Mesothelial cell of epicardium (in vitro differentiated cells): ENCODE measurements at regions not wholly inside any gene's neighbourhood (a gene's known extent, or its start where the extent isn't known, plus 50 kb on each side); places are given as distances from the start of the nearest gene placed in this dataset.

ENCODE experiments used
- DNase-seq, 2 experiments: peaks; one replicate each; pipeline ENCODE4 v3.0.0; 2021; ENCODE audit warnings: low spot score in 2 of 2; ENCODE audit not compliant: unreplicated experiment in 2 of 2
- H3K27ac Mint-ChIP-seq: 2 replicates; pipeline ENCODE4 v1.8.0; 2021; ENCODE audit warnings: mixed read lengths
- H3K27me3 Mint-ChIP-seq: 2 replicates; pipeline ENCODE4 v1.8.0; 2021; ENCODE audit warnings: low read depth, mixed read lengths
- H3K36me3 Mint-ChIP-seq: 2 replicates; pipeline ENCODE4 v1.8.0; 2021; ENCODE audit warnings: mixed read lengths
- H3K4me1 Mint-ChIP-seq: 2 replicates; pipeline ENCODE4 v1.8.0; 2021; ENCODE audit warnings: mixed read lengths
- H3K4me3 Mint-ChIP-seq: 2 replicates; pipeline ENCODE4 v1.8.0; 2021; ENCODE audit warnings: mild to moderate bottlenecking, moderate library complexity, mixed read lengths
- H3K9me3 Mint-ChIP-seq: 2 replicates; pipeline ENCODE4 v1.8.0; 2021; ENCODE audit warnings: mixed read lengths
- TF ChIP-seq, protein P1 (sequence below): fragments of 200-600 bp; sonication (generic); IDR thresholded peaks from one replicate; pipeline ENCODE4 v1.5.0; 2021; ENCODE audit warnings: antibody characterized with exemption; ENCODE audit not compliant: unreplicated experiment

DNA sequence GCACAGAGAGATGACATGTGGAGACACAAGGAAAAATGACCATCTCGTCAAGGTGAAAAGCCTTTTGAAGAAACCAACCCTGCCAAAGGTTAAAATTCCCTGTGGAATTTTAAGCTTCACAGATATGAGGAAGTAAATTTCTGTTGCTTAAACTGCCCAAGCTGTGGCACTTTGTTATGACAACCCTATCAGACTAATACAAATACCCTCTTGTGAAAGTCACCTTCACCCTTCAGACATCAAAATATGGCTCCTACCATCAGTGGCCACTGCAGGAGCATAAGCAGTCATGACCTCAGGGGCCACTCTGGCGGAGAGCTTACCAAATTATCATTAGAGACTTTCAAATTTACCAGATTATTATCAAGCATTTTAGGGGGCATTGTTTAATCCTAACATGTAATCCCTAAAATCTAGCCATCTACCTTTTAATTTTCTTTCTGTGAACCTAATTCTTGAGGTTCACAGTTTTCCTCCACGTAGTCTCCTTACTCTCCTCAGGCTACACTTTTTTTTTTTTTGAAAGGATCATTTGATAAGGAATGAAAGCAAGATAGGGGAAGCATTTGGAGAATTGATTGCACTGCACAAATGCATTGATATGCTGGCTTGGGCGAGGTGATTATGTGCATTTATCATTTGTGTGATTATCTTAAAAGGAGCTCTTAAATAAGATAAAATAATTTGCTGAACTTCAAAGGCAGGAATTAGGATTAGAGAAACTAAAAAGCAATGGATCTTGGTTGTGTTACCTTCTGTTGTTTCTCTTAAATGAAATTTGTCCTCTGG lies 90.3 kb downstream of the TMEM168 start:
- TF ChIP-seq, protein P1, sequence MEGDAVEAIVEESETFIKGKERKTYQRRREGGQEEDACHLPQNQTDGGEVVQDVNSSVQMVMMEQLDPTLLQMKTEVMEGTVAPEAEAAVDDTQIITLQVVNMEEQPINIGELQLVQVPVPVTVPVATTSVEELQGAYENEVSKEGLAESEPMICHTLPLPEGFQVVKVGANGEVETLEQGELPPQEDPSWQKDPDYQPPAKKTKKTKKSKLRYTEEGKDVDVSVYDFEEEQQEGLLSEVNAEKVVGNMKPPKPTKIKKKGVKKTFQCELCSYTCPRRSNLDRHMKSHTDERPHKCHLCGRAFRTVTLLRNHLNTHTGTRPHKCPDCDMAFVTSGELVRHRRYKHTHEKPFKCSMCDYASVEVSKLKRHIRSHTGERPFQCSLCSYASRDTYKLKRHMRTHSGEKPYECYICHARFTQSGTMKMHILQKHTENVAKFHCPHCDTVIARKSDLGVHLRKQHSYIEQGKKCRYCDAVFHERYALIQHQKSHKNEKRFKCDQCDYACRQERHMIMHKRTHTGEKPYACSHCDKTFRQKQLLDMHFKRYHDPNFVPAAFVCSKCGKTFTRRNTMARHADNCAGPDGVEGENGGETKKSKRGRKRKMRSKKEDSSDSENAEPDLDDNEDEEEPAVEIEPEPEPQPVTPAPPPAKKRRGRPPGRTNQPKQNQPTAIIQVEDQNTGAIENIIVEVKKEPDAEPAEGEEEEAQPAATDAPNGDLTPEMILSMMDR = no peak
- Mint-ChIP-seq H3K4me3 (no peak overlapping the region), H3K27me3 (no peaks in the 10 kb centered on the region), H3K27ac (no peak overlapping the region), H3K9me3 (peaks cover 30% of the 10 kb centered on the region), H3K36me3 (peaks cover 3% of the 10 kb centered on the region), H3K4me1 (peaks cover 7% of the 10 kb centered on the region)
- DNase-seq = no peak

DNA sequence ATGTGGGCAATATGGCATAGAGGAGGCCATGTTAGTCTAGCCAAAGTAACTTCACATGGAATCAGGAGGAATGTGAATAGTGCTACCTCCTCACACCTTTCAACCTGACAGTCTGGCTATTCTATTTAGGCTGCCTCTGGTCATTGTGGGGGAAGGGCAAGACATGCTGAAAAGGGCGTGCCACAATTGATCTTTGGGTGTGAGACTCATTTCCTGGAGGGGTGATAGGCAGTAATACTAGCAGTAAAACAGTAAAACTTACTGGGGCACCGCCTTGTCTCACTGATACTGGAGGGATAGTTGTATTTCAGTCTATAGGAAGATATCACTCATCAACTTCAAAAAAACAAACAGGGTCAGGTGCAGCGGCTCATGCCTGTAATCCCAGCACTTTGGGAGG lies 88.7 kb downstream of the TMEM168 start:
- Mint-ChIP-seq H3K4me1 (peaks cover 7% of the 10 kb centered on the region), H3K27ac (no peak overlapping the region), H3K27me3 (no peaks in the 10 kb centered on the region), H3K4me3 (no peak overlapping the region), H3K36me3 (peaks cover 2% of the 10 kb centered on the region), H3K9me3 (peaks cover 15% of the 10 kb centered on the region)
- no peak for DNase-seq
- TF ChIP-seq, protein P1 = no peak

DNA sequence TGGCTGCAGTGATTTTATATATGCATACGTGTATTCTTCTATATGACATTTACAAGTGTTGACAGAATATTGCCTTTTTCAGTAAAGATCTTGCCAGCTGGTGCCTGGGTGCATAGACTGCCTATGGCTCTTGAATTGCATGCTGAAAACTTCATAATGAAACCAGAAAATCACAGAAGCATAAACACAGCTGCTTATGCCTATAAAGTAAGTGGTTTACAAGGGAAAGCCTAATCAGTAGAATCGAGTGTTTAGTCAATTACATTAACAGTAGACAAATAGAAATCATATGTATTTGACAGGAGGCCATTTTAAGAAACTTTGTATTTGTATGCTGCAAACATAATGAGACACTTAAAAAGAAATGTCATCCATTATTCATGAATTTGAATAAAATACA lies 82.5 kb downstream of the TMEM168 start:
- Mint-ChIP-seq H3K36me3 (no peaks in the 10 kb centered on the region), H3K9me3 (peaks cover 9% of the 10 kb centered on the region), H3K4me3 (no peak overlapping the region), H3K27me3 (no peaks in the 10 kb centered on the region), H3K4me1 (peaks cover 11% of the 10 kb centered on the region), H3K27ac (no peak overlapping the region)
- TF ChIP-seq, protein P1 = no peak
- no peak for DNase-seq

DNA sequence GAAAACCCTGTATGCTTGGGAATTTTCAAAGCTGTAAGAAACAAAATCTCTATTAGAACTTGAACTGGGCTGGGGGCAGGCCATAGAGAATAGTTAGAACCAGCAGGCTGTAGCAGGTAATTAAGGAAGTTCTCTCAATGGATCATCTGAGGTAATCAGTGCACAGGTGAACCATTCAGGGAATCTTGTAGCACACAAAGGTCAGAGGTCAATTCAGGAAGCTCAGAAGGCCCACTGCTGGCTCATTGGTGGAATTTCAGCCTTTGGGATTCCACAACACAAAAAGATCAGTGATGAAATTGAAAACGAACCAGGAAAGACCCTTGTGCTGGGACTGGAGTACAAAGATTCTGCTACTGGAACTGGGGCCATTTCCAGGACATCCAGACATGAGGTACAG lies 82.0 kb downstream of the TMEM168 start:
- H3K4me3 Mint-ChIP-seq = no peak overlapping the region
- no peaks in the 10 kb centered on the region for H3K36me3 Mint-ChIP-seq
- peaks cover 9% of the 10 kb centered on the region for H3K9me3 Mint-ChIP-seq
- DNase-seq = no peak
- no peaks in the 10 kb centered on the region for H3K27me3 Mint-ChIP-seq
- no peak overlapping the region for H3K27ac Mint-ChIP-seq
- TF ChIP-seq, protein P1 = no peak
- peaks cover 11% of the 10 kb centered on the region for H3K4me1 Mint-ChIP-seq
